IMR-90 (cell line): ENCODE measurements at regions not wholly inside any gene's neighbourhood (a gene's known extent, or its start where the extent isn't known, plus 50 kb on each side); places are given as distances from the start of the nearest gene placed in this dataset.

Source experiments
- BHLHE40 ChIP-seq: fragments of 150-350 bp; IDR thresholded peaks from 2 replicates; pipeline ENCODE4 v1.6.1; 2016; ENCODE audit warnings: mild to moderate bottlenecking, low read depth, low read length
- CHD1 ChIP-seq: IDR thresholded peaks from 2 replicates; pipeline ENCODE4 v1.6.1; 2012; ENCODE audit warnings: low read depth, low read length, improper control_type of control experiment
- CTCF ChIP-seq: conservative IDR thresholded peaks from 2 replicates; pipeline ENCODE4 v1.5.1; 2012; ENCODE audit warnings: mild to moderate bottlenecking, low read depth, low read length, improper control_type of control experiment
- FOS ChIP-seq: fragments of 150-350 bp; IDR thresholded peaks from 2 replicates; pipeline ENCODE4 v1.6.1; 2016; ENCODE audit warnings: low read depth, low read length
- MAZ ChIP-seq: IDR thresholded peaks from 2 replicates; pipeline ENCODE4 v1.6.1; 2012; ENCODE audit warnings: low read depth, mild to moderate bottlenecking, low read length, improper control_type of control experiment, moderate library complexity, borderline replicate concordance
- MXI1 ChIP-seq: IDR thresholded peaks from 2 replicates; pipeline ENCODE4 v1.6.1; 2012; ENCODE audit warnings: low read depth, mild to moderate bottlenecking, low read length, moderate library complexity, borderline replicate concordance
- POLR2A ChIP-seq: IDR thresholded peaks from 2 replicates; pipeline ENCODE4 v1.6.1; 2012; ENCODE audit warnings: mild to moderate bottlenecking, low read depth, low read length
- RAD21 ChIP-seq: IDR thresholded peaks from 2 replicates; pipeline ENCODE4 v1.6.1; 2012; ENCODE audit warnings: low read length, improper control_type of control experiment
- RCOR1 ChIP-seq: IDR thresholded peaks from 2 replicates; pipeline ENCODE4 v1.6.1; 2012; ENCODE audit warnings: mild to moderate bottlenecking, low read length, improper control_type of control experiment; ENCODE audit not compliant: insufficient replicate concordance
- RFX5 ChIP-seq: IDR thresholded peaks from 2 replicates; pipeline ENCODE4 v1.8.0; 2012; ENCODE audit warnings: low read depth, mild to moderate bottlenecking, low read length, moderate library complexity
- SMC3 ChIP-seq: fragments of 150-350 bp; IDR thresholded peaks from 2 replicates; pipeline ENCODE4 v1.6.1; 2016; ENCODE audit warnings: low read depth, mild to moderate bottlenecking, antibody characterized with exemption, low read length, moderate library complexity

- TF ChIP-seq POLR2A (no peak), CTCF (no peak), RAD21 (no peak), MXI1 (no peak), FOS (no peak), RFX5 (no peak), MAZ (no peak), RCOR1 (no peak), CHD1 (no peak), BHLHE40 (no peak), SMC3 (no peak)
These were observed 312.4 kb upstream of the PIK3R1 start for GRCh38 chr5:67903121-67903520.
